ENCODE measurements at regions not wholly inside any gene's neighbourhood (a gene's known extent, or its start where the extent isn't known, plus 50 kb on each side); places are given as distances from the start of the nearest gene placed in this dataset.

GRCh38 chr20:41770965-41771364 lies 152.8 kb upstream of the CHD6 start:
- no peak for TF ChIP-seq CTCF (optimal IDR thresholded peaks at IDR 0.05 in 1 of 3, IDR thresholded peaks at IDR 0.05 in 1 of 3, conservative IDR thresholded peaks at IDR 0.05 in 1 of 3; ENCODE audit: extremely low read depth in 1 of 3, insufficient read depth in 2 of 3, low read length in 3 of 3)
- no peak for TF ChIP-seq EZH2 (IDR thresholded peaks at IDR 0.05; ENCODE audit: low read length)
